ENCODE measurements at regions not wholly inside any gene's neighbourhood (a gene's known extent, or its start where the extent isn't known, plus 50 kb on each side); places are given as distances from the start of the nearest gene placed in this dataset.

- Histone ChIP-seq H3K27me3 (ENCODE audit: control insufficient read depth in 4 of 4, insufficient read depth in 4 of 4, low read length in 3 of 4) (no peaks in the 10 kb centered on the region), H3K9me3 (ENCODE audit: control insufficient read depth in 4 of 4, low read length in 3 of 4) (peaks cover 6 to 13% (median 9%) of the 10 kb centered on the region in 4 donors), H3K4me1 (ENCODE audit: control insufficient read depth in 4 of 4, insufficient read depth in 4 of 4, low read length in 3 of 4) (no peaks in the 10 kb centered on the region), H3K36me3 (ENCODE audit: control insufficient read depth in 4 of 4, insufficient read depth in 3 of 4, low read depth in 1 of 4, low read length in 3 of 4) (no peaks in the 10 kb centered on the region), H3K9ac (ENCODE audit: low read depth in 1 of 2, low read length in 2 of 2) (no peak overlapping the region), H3K4me3 (ENCODE audit: low read depth in 1 of 3, low read length in 3 of 3) (no peak overlapping the region), H3K27ac (ENCODE audit: low read depth in 1 of 2, low read length in 2 of 2) (no peak overlapping the region)
- TF ChIP-seq HNF4G (IDR thresholded peaks at IDR 0.05) (no peak), EGR1 (IDR thresholded peaks at IDR 0.05; ENCODE audit: low read depth in 2 of 2) (no peak), JUND (IDR thresholded peaks at IDR 0.05) (no peak), FOXA2 (IDR thresholded peaks at IDR 0.05) (no peak), NR2F2 (IDR thresholded peaks at IDR 0.05) (no peak), SP1 (IDR thresholded peaks at IDR 0.05) (no peak), CTCF (IDR thresholded peaks at IDR 0.05; ENCODE audit: low read depth, low read length, missing input control) (no peak), HNF4A (conservative IDR thresholded peaks at IDR 0.05) (no peak), FOXA1 (IDR thresholded peaks at IDR 0.05) (no peak)
- DNase-seq (ENCODE audit: low spot score) = no peak
- 86% methylated on average over 2 of the region's 2 CpGs for WGBS
Observed at GRCh38 chr7:16234493-16235146, 186.7 kb downstream of the CRPPA start.

GRCh38 chr7:16233517-16233916 lies 187.8 kb downstream of the CRPPA start:
- no peaks in the 10 kb centered on the region for H3K36me3 ChIP-seq (ENCODE audit: control insufficient read depth in 4 of 4, insufficient read depth in 3 of 4, low read depth in 1 of 4, low read length in 3 of 4)
- TF ChIP-seq EGR1 (IDR thresholded peaks at IDR 0.05; ENCODE audit: low read depth in 2 of 2) = no peak
- no peak for TF ChIP-seq RAD21 (IDR thresholded peaks at IDR 0.05)
- TF ChIP-seq CTCF (IDR thresholded peaks at IDR 0.05; ENCODE audit: low read depth, low read length, missing input control) = no peak
- no peak for TF ChIP-seq ZBTB33 (IDR thresholded peaks at IDR 0.05)
- TF ChIP-seq MAX (IDR thresholded peaks at IDR 0.05) = no peak
- no peak overlapping the region for H3K4me3 ChIP-seq (ENCODE audit: low read depth in 1 of 3, low read length in 3 of 3)
- H3K9ac ChIP-seq (ENCODE audit: low read depth in 1 of 2, low read length in 2 of 2) = no peak overlapping the region
- H3K4me1 ChIP-seq (ENCODE audit: control insufficient read depth in 4 of 4, insufficient read depth in 4 of 4, low read length in 3 of 4) = no peaks in the 10 kb centered on the region
- no peak for DNase-seq (ENCODE audit: low spot score)
- H3K9me3 ChIP-seq (ENCODE audit: control insufficient read depth in 4 of 4, low read length in 3 of 4) = peaks cover 6 to 13% (median 9%) of the 10 kb centered on the region in 4 donors
- H3K27me3 ChIP-seq (ENCODE audit: control insufficient read depth in 4 of 4, insufficient read depth in 4 of 4, low read length in 3 of 4) = no peaks in the 10 kb centered on the region
- WGBS = 97% methylated on average over 2 of the region's 2 CpGs
- no peak overlapping the region for H3K27ac ChIP-seq (ENCODE audit: low read depth in 1 of 2, low read length in 2 of 2)

Measured in liver (tissue), 8 donors.